ENCODE measurements at regions not wholly inside any gene's neighbourhood (a gene's known extent, or its start where the extent isn't known, plus 50 kb on each side); places are given as distances from the start of the nearest gene placed in this dataset.

DNA sequence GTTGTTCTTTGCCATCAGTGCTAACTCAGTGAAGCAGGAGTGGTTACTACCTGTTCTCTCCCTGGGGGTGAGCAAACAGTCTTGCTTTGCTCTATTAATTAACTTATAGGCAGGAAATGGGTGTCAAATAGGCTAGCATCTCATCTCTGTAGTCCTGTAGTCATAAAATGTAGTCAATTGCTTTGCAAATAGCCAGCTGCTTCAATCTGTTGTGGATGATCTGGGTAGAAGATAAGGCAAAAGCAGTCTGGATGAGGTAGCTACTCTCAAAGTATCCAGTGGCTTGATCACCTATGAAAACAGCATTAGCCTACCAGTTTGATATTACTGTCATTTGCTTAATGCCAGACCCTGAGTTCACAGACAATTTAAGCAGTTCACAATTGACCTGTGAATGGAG lies 369.0 kb upstream of the TMTC1 start:
- no peak overlapping the region for H3K4me3 ChIP-seq (ENCODE audit: low read length)
- H3K79me2 ChIP-seq (ENCODE audit: low read length), result no peaks in the 10 kb centered on the region
- no peaks in the 10 kb centered on the region for H3K36me3 ChIP-seq (replicated peaks; ENCODE audit: low read depth, low read length)
- TF ChIP-seq, protein P1, sequence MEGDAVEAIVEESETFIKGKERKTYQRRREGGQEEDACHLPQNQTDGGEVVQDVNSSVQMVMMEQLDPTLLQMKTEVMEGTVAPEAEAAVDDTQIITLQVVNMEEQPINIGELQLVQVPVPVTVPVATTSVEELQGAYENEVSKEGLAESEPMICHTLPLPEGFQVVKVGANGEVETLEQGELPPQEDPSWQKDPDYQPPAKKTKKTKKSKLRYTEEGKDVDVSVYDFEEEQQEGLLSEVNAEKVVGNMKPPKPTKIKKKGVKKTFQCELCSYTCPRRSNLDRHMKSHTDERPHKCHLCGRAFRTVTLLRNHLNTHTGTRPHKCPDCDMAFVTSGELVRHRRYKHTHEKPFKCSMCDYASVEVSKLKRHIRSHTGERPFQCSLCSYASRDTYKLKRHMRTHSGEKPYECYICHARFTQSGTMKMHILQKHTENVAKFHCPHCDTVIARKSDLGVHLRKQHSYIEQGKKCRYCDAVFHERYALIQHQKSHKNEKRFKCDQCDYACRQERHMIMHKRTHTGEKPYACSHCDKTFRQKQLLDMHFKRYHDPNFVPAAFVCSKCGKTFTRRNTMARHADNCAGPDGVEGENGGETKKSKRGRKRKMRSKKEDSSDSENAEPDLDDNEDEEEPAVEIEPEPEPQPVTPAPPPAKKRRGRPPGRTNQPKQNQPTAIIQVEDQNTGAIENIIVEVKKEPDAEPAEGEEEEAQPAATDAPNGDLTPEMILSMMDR (IDR thresholded peaks at IDR 0.05; ENCODE audit: low read depth, low read length), result no peak
- TF ChIP-seq EZH2phosphoT487 (IDR thresholded peaks at IDR 0.05; ENCODE audit: low read depth), result no peak
- H3K9me3 ChIP-seq (ENCODE audit: insufficient read depth, low read length), result no peaks in the 10 kb centered on the region
- H3K27ac ChIP-seq (ENCODE audit: low read length), result no peak overlapping the region
- no peak overlapping the region for H2AFZ ChIP-seq (ENCODE audit: low read depth, low read length)
- no peaks in the 10 kb centered on the region for H4K20me1 ChIP-seq (ENCODE audit: insufficient read depth, low read length)
- no peaks in the 10 kb centered on the region for H3K27me3 ChIP-seq (ENCODE audit: low read depth, low read length)
- H3K4me1 ChIP-seq (ENCODE audit: low read length), result no peaks in the 10 kb centered on the region
- H3K4me2 ChIP-seq (ENCODE audit: low read length), result no peak overlapping the region
- H3K9ac ChIP-seq (ENCODE audit: low read length), result no peak overlapping the region

DNA sequence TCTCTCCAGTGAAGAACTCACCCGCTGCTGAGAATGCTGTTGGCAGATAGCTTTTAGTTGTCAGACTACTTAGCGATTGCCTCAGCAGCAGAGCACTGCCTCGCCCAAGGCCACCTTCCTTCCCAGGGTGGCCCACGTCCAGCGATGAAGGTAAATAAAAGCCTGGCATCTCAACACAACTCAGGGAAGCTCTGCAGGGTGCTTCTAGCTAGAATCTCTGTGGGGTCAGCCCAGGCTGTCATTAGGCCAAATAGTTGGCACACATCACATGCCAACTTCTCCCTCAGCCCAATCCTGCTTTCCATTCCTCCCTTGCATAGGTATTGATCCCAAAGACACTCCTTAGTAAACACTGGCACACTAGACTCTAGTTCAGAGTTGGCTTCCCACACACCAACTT lies 368.1 kb upstream of the TMTC1 start:
- Histone ChIP-seq H3K9me3 (ENCODE audit: insufficient read depth, low read length) (no peaks in the 10 kb centered on the region), H3K27ac (ENCODE audit: low read length) (no peak overlapping the region), H3K4me2 (ENCODE audit: low read length) (no peak overlapping the region), H3K36me3 (replicated peaks; ENCODE audit: low read depth, low read length) (no peaks in the 10 kb centered on the region), H3K4me1 (ENCODE audit: low read length) (no peaks in the 10 kb centered on the region), H3K9ac (ENCODE audit: low read length) (no peak overlapping the region), H3K27me3 (ENCODE audit: low read depth, low read length) (no peaks in the 10 kb centered on the region), H3K79me2 (ENCODE audit: low read length) (no peaks in the 10 kb centered on the region), H3K4me3 (ENCODE audit: low read length) (no peak overlapping the region), H4K20me1 (ENCODE audit: insufficient read depth, low read length) (no peaks in the 10 kb centered on the region), H2AFZ (ENCODE audit: low read depth, low read length) (no peak overlapping the region)
- TF ChIP-seq, protein P1 (IDR thresholded peaks at IDR 0.05; ENCODE audit: low read depth, low read length), result no peak
- TF ChIP-seq EZH2phosphoT487 (IDR thresholded peaks at IDR 0.05; ENCODE audit: low read depth), result no peak

DNA sequence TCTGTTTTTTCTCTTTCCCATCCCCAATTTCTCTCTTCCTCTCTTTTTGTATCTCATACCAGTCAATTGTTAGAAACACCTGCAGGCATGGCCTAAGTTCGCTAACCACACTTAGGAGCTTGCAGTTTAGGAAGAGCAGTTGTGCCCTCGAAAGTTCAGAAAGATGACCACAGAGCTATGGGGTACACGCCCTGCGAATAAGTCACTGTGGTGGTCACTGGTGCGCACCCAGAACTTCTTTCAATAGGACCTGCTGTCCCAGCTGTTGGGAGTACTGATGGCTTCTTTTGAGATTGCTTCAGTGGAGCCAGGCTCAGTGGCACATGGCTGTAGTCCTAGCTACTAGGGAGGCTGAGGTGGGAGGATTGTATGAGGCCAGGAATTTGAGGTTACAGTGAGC lies 362.8 kb upstream of the TMTC1 start:
- H3K4me2 ChIP-seq (ENCODE audit: low read length), result no peak overlapping the region
- TF ChIP-seq EZH2phosphoT487 (IDR thresholded peaks at IDR 0.05; ENCODE audit: low read depth), result no peak
- TF ChIP-seq, protein P1 (IDR thresholded peaks at IDR 0.05; ENCODE audit: low read depth, low read length), result no peak
- H3K36me3 ChIP-seq (replicated peaks; ENCODE audit: low read depth, low read length), result no peaks in the 10 kb centered on the region
- H2AFZ ChIP-seq (ENCODE audit: low read depth, low read length), result no peak overlapping the region
- H3K27me3 ChIP-seq (ENCODE audit: low read depth, low read length), result no peaks in the 10 kb centered on the region
- H3K9me3 ChIP-seq (ENCODE audit: insufficient read depth, low read length), result no peaks in the 10 kb centered on the region
- no peak overlapping the region for H3K9ac ChIP-seq (ENCODE audit: low read length)
- no peaks in the 10 kb centered on the region for H4K20me1 ChIP-seq (ENCODE audit: insufficient read depth, low read length)
- H3K4me1 ChIP-seq (ENCODE audit: low read length), result no peaks in the 10 kb centered on the region
- H3K27ac ChIP-seq (ENCODE audit: low read length), result no peak overlapping the region
- H3K4me3 ChIP-seq (ENCODE audit: low read length), result no peak overlapping the region
- no peaks in the 10 kb centered on the region for H3K79me2 ChIP-seq (ENCODE audit: low read length)

- no peak for TF ChIP-seq EZH2phosphoT487 (IDR thresholded peaks at IDR 0.05; ENCODE audit: low read depth)
- TF ChIP-seq, protein P1 (IDR thresholded peaks at IDR 0.05; ENCODE audit: low read depth, low read length), result no peak
- no peak overlapping the region for H3K9ac ChIP-seq (ENCODE audit: low read length)
- no peak overlapping the region for H2AFZ ChIP-seq (ENCODE audit: low read depth, low read length)
- no peaks in the 10 kb centered on the region for H3K9me3 ChIP-seq (ENCODE audit: insufficient read depth, low read length)
- H3K4me3 ChIP-seq (ENCODE audit: low read length), result no peak overlapping the region
- H3K27me3 ChIP-seq (ENCODE audit: low read depth, low read length), result no peaks in the 10 kb centered on the region
- H3K4me2 ChIP-seq (ENCODE audit: low read length), result no peak overlapping the region
- H3K4me1 ChIP-seq (ENCODE audit: low read length), result no peaks in the 10 kb centered on the region
- H3K36me3 ChIP-seq (replicated peaks; ENCODE audit: low read depth, low read length), result no peaks in the 10 kb centered on the region
- no peak overlapping the region for H3K27ac ChIP-seq (ENCODE audit: low read length)
- no peaks in the 10 kb centered on the region for H4K20me1 ChIP-seq (ENCODE audit: insufficient read depth, low read length)
- H3K79me2 ChIP-seq (ENCODE audit: low read length), result no peaks in the 10 kb centered on the region
Measured at GRCh38 chr12:30145684-30146032, 361.9 kb upstream of the TMTC1 start.

All from OCI-LY3 (cell line).